H1 (cell line): ENCODE measurements at regions not wholly inside any gene's neighbourhood (a gene's known extent, or its start where the extent isn't known, plus 50 kb on each side); places are given as distances from the start of the nearest gene placed in this dataset.

Experiments used
- CTCF ChIA-PET: fragments of 300-600 bp; sonication (Branson Sonifier 250); formaldehyde crosslinking; loops from one replicate; lab custom pipeline; 2021; ENCODE audit not compliant: partially characterized antibody; lab: Charles Lee
- POLR2A ChIA-PET: fragments of 300-600 bp; sonication (Branson Sonifier 250); formaldehyde crosslinking; loops from one replicate; lab custom pipeline; 2021; ENCODE audit warnings: inconsistent platforms; ENCODE audit not compliant: partially characterized antibody; lab: Charles Lee
- DNase-seq, 2 experiments: peaks; one replicate each; pipeline versions ENCODE4 v3.0.0 to v3.0.0-alpha.2; 2010 to 2022; ENCODE audit warnings: low spot score in 2 of 2, low read depth in 1 of 2, mixed read lengths in 1 of 2
- FAIRE-seq: peaks from 2 replicates; lab custom pipeline; 2011; peaks lifted over from hg19 to GRCh38; lab: Jason Lieb, UNC
- H2AFZ ChIP-seq: 2 replicates; pipeline ENCODE4 v1.8.1; 2012; ENCODE audit warnings: low read length, inconsistent platforms
- H2AK5ac ChIP-seq: 2 replicates; pipeline ENCODE4 v1.6.1; 2013; ENCODE audit warnings: low read depth, low read length
- H2BK120ac ChIP-seq: replicated peaks from 2 replicates; pipeline ENCODE3; 2013; ENCODE audit warnings: low read depth, low read length, inconsistent platforms
- H2BK12ac ChIP-seq: 2 replicates; pipeline ENCODE4 v1.6.1; 2013; ENCODE audit warnings: low read depth, low read length
- H2BK15ac ChIP-seq: 2 replicates; pipeline ENCODE4 v1.6.1; 2013; ENCODE audit warnings: low read length
- H2BK20ac ChIP-seq: 2 replicates; pipeline ENCODE4 v1.6.1; 2013; ENCODE audit warnings: low read length
- H2BK5ac ChIP-seq: 2 replicates; pipeline ENCODE4 v1.6.1; 2013; ENCODE audit warnings: low read depth, low read length
- H3K14ac ChIP-seq: 2 replicates; pipeline ENCODE4 v1.6.1; 2013; ENCODE audit warnings: inconsistent platforms; ENCODE audit not compliant: insufficient read length
- H3K18ac ChIP-seq: 2 replicates; pipeline ENCODE4 v1.6.1; 2013; ENCODE audit warnings: low read length; ENCODE audit errors: extremely low read depth
- H3K23ac ChIP-seq: 2 replicates; pipeline ENCODE4 v1.6.1; 2013; ENCODE audit warnings: inconsistent platforms; ENCODE audit not compliant: insufficient read length
- H3K23me2 ChIP-seq: 2 replicates; pipeline ENCODE4 v1.6.1; 2013; ENCODE audit warnings: low read depth, low read length
- H3K27ac ChIP-seq: 2 replicates; pipeline ENCODE4 v1.6.1; 2011; ENCODE audit warnings: low read depth, low read length, inconsistent platforms
- H3K27me3 ChIP-seq, 4 experiments: replicated peaks in 1 of 4; 1 replicate in 1 of 4; 2 replicates in 3 of 4; pipeline versions ENCODE4 v1.6.1 to v1.8.1; 2011 to 2013; ENCODE audit warnings: low read length in 3 of 4, mild to moderate bottlenecking in 3 of 4, inconsistent platforms in 2 of 4, mixed read lengths in 2 of 4, moderate library complexity in 1 of 4; ENCODE audit not compliant: control insufficient read depth in 3 of 4, insufficient read depth in 3 of 4; ENCODE audit errors: extremely low read depth in 1 of 4
- H3K36me3 ChIP-seq, 4 experiments: 2 replicates each; pipeline versions ENCODE4 v1.6.1 to v1.8.1; 2011 to 2013; ENCODE audit warnings: mild to moderate bottlenecking in 4 of 4, low read length in 3 of 4, moderate library complexity in 2 of 4, control low read depth in 1 of 4, inconsistent platforms in 1 of 4; ENCODE audit not compliant: insufficient read depth in 4 of 4, control insufficient read depth in 2 of 4
- H3K4ac ChIP-seq: replicated peaks from 2 replicates; pipeline ENCODE3; 2013; ENCODE audit warnings: low read length, low read depth, mixed read lengths, inconsistent platforms; ENCODE audit not compliant: insufficient read length
- H3K4me1 ChIP-seq, 4 experiments: replicated peaks in 1 of 4; 1 replicate in 1 of 4; 2 replicates in 3 of 4; pipeline versions ENCODE4 v1.6.1 to v1.8.1; 2011 to 2013; ENCODE audit warnings: low read length in 3 of 4, inconsistent platforms in 2 of 4, mixed read lengths in 1 of 4; ENCODE audit not compliant: insufficient read depth in 4 of 4, control insufficient read depth in 3 of 4
- H3K4me2 ChIP-seq, 2 experiments: 2 replicates each; pipeline versions ENCODE4 v1.6.1 to v1.8.1; 2011 to 2013; ENCODE audit warnings: low read depth in 2 of 2, low read length in 2 of 2, control low read depth in 1 of 2, inconsistent platforms in 1 of 2, mild to moderate bottlenecking in 1 of 2; ENCODE audit not compliant: insufficient read depth in 1 of 2
- H3K4me3 ChIP-seq, 4 experiments: fragments of 200-600, 300-600 bp in 1 of 4; sonication (generic), shearing (Covaris generic), sonication (Bioruptor Twin) in 1 of 4; 2 replicates each; pipeline versions ENCODE4 v1.5.1 to v1.8.1; 2011 to 2016; ENCODE audit warnings: low read length in 4 of 4, low read depth in 3 of 4, control low read depth in 2 of 4, inconsistent platforms in 2 of 4, mild to moderate bottlenecking in 2 of 4, mixed read lengths in 1 of 4, moderate library complexity in 1 of 4; ENCODE audit not compliant: insufficient read depth in 2 of 4; ENCODE audit errors: extremely low read depth in 1 of 4
- H3K56ac ChIP-seq: replicated peaks from 2 replicates; pipeline ENCODE3; 2013; ENCODE audit warnings: low read depth, mild to moderate bottlenecking, mixed read lengths, low read length, inconsistent platforms; ENCODE audit not compliant: insufficient read length
- H3K79me1 ChIP-seq: 2 replicates; pipeline ENCODE4 v1.6.1; 2013; ENCODE audit warnings: low read depth, low read length, control low read depth
- H3K79me2 ChIP-seq, 2 experiments: 2 replicates each; pipeline versions ENCODE4 v1.6.1 to v1.8.1; 2012 to 2013; ENCODE audit warnings: low read length in 2 of 2, mild to moderate bottlenecking in 2 of 2, inconsistent platforms in 1 of 2; ENCODE audit not compliant: insufficient read depth in 2 of 2, control insufficient read depth in 1 of 2
- H3K9ac ChIP-seq, 4 experiments: replicated peaks in 1 of 4; 1 replicate in 1 of 4; 2 replicates in 3 of 4; pipeline versions ENCODE4 v1.6.1 to v1.8.1; 2011 to 2013; ENCODE audit warnings: low read depth in 3 of 4, low read length in 3 of 4, control low read depth in 2 of 4, mild to moderate bottlenecking in 2 of 4, moderate library complexity in 2 of 4, inconsistent platforms in 1 of 4; ENCODE audit errors: extremely low read depth in 1 of 4
- H3K9me3 ChIP-seq, 2 experiments: 2 replicates each; pipeline versions ENCODE4 v1.6.1 to v1.8.1; 2012 to 2013; ENCODE audit warnings: mild to moderate bottlenecking in 2 of 2, moderate library complexity in 2 of 2, control low read depth in 1 of 2, inconsistent platforms in 1 of 2, low read depth in 1 of 2, low read length in 1 of 2, mixed read lengths in 1 of 2; ENCODE audit not compliant: insufficient read depth in 2 of 2
- H4K20me1 ChIP-seq, 2 experiments: replicated peaks in 1 of 2; 2 replicates each; pipeline versions ENCODE3 to v1.8.1; 2011 to 2013; ENCODE audit warnings: inconsistent platforms in 2 of 2, low read length in 2 of 2, mild to moderate bottlenecking in 1 of 2; ENCODE audit not compliant: insufficient read depth in 2 of 2, control insufficient read depth in 1 of 2
- H4K5ac ChIP-seq: 2 replicates; pipeline ENCODE4 v1.6.1; 2013; ENCODE audit warnings: low read length, low read depth, mixed read lengths, inconsistent platforms; ENCODE audit not compliant: insufficient read length
- H4K8ac ChIP-seq: 2 replicates; pipeline ENCODE4 v1.8.0; 2013; ENCODE audit warnings: mild to moderate bottlenecking, moderate library complexity, low read length, inconsistent platforms; ENCODE audit not compliant: insufficient read depth; ENCODE audit errors: extremely low read depth
- H4K91ac ChIP-seq: replicated peaks from 2 replicates; pipeline ENCODE3; 2013; ENCODE audit warnings: low read length, mixed read lengths, inconsistent platforms; ENCODE audit not compliant: insufficient read length
- ATF2 ChIP-seq: IDR thresholded peaks from 2 replicates; pipeline ENCODE4 v1.6.1; 2012; ENCODE audit warnings: low read length, inconsistent platforms
- CBX5 ChIP-seq: fragments of 300-800, 300-1000 bp; sonication (generic); IDR thresholded peaks from 2 replicates; pipeline ENCODE4 v1.7.1; 2016; ENCODE audit warnings: antibody characterized with exemption, low read length, low read depth
- EGR1 ChIP-seq: IDR thresholded peaks from 2 replicates; pipeline ENCODE4 v1.6.1; 2011; ENCODE audit warnings: low read depth, low read length, borderline replicate concordance
- HDAC2 ChIP-seq, 2 experiments: fragments of 300-600 bp in 1 of 2; sonication (generic) in 1 of 2; IDR thresholded peaks; 2 replicates each; pipeline ENCODE4 v1.6.1; 2011 to 2012; ENCODE audit warnings: low read depth in 2 of 2, low read length in 2 of 2, mild to moderate bottlenecking in 2 of 2, moderate library complexity in 2 of 2, borderline replicate concordance in 1 of 2, inconsistent platforms in 1 of 2
- HDAC6 ChIP-seq: IDR thresholded peaks from one replicate; pipeline ENCODE4 v1.7.1; 2012; ENCODE audit warnings: low read depth, mild to moderate bottlenecking, inconsistent platforms, low read length, moderate library complexity
- JUN ChIP-seq: IDR thresholded peaks from 2 replicates; pipeline ENCODE4 v1.6.1; 2011; ENCODE audit warnings: low read depth, mild to moderate bottlenecking, improper control_type of control experiment, low read length
- KDM4A ChIP-seq: IDR thresholded peaks from one replicate; pipeline ENCODE4 v1.7.1; 2012; ENCODE audit warnings: low read depth, mild to moderate bottlenecking, moderate library complexity, low read length, inconsistent platforms; ENCODE audit not compliant: severe bottlenecking
- POLR2AphosphoS5 ChIP-seq: IDR thresholded peaks from 2 replicates; pipeline ENCODE4 v1.6.1; 2011; ENCODE audit warnings: low read depth, low read length
- SAP30 ChIP-seq: fragments of 300-600 bp; sonication (generic); IDR thresholded peaks from 2 replicates; pipeline ENCODE4 v1.7.1; 2012; ENCODE audit warnings: low read length, moderate library complexity, mild to moderate bottlenecking, inconsistent platforms; ENCODE audit not compliant: insufficient read depth, insufficient replicate concordance
- SIRT6 ChIP-seq: IDR thresholded peaks from one replicate; pipeline ENCODE4 v1.7.1; 2012; ENCODE audit warnings: low read length, inconsistent platforms
- SUZ12 ChIP-seq: fragments of 200-600 bp; sonication (generic); IDR thresholded peaks from 2 replicates; pipeline ENCODE4 v1.6.1; 2012; ENCODE audit warnings: mild to moderate bottlenecking, inconsistent platforms, low read length, moderate library complexity, mixed read lengths
- USF2 ChIP-seq: IDR thresholded peaks from 2 replicates; pipeline ENCODE4 v1.6.1; 2011; ENCODE audit warnings: low read length, improper control_type of control experiment
- WGBS, 2 experiments: shearing (Covaris generic) in 1 of 2; methylation state at CpG; one replicate each; pipeline versions ENCODE4 v1.1.6 to v1.1.7; 2013 to 2015; ENCODE audit warnings: low lambda C conversion rate in 2 of 2, mixed read lengths in 2 of 2, inconsistent platforms in 1 of 2, low coverage in 1 of 2, missing lambda C conversion rate in 1 of 2; ENCODE audit not compliant: insufficient replicate concordance in 2 of 2, insufficient coverage in 1 of 2, insufficient read length in 1 of 2; ENCODE audit errors: extremely low coverage in 1 of 2, missing lambda C conversion rate in 1 of 2; 5-methylcytosine and 5-hydroxymethylcytosine counted together

DNA sequence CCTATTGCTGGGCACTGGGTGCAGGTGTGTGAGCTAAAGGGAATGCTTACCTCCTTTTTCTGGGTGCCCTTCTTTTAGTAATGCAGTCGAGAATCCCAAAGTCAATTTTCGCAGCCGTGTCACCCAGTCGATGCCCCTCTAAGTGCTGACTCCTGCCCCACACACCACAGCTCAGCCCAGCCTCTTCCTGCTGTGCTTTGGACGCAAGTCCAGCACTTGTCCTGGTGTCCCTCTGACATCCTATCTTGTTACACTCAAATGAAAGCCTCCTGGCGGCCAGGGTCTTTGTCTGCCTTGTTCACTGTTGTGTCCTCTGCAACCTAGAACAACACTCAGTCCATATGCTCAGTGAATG, 58.5 kb upstream of the RUNX3 start:
- CTCF ChIA-PET = interaction anchor here (0.9 to 1.1 kb wide), 3 partner anchors 19 to 141 kb away, joined by 3 read pairs; no protein-coding TSS in a partner anchor
- Histone ChIP-seq H2BK5ac (no peak overlapping the region), H3K23me2 (no peaks in the 10 kb centered on the region), H3K27me3 (no peaks in the 10 kb centered on the region), H3K56ac (no peak overlapping the region), H3K18ac (no peak overlapping the region), H3K36me3 (no peaks in the 10 kb centered on the region), H4K91ac (no peak overlapping the region), H2AK5ac (no peak overlapping the region), H3K27ac (no peak overlapping the region), H2BK120ac (no peak overlapping the region), H2AFZ (no peak overlapping the region), H3K23ac (no peak overlapping the region), H4K20me1 (no peaks in the 10 kb centered on the region), H3K9me3 (no peaks in the 10 kb centered on the region), H3K4me1 (0 out of 7 replicates have a peak, but pooled peaks cover 0 to 2% (median 0%) of the 10 kb centered on the region in 4 experiments), H3K79me2 (no peaks in the 10 kb centered on the region), H2BK15ac (no peak overlapping the region), H2BK12ac (no peak overlapping the region), H3K9ac (no peak overlapping the region), H3K4ac (no peak overlapping the region), H4K5ac (no peak overlapping the region), H3K79me1 (no peaks in the 10 kb centered on the region), H2BK20ac (no peak overlapping the region), H3K4me3 (no peak overlapping the region), H4K8ac (no peak overlapping the region), H3K14ac (no peak overlapping the region), H3K4me2 (no peak overlapping the region)
- DNase-seq (no peak), FAIRE-seq (no peak)
- POLR2A ChIA-PET = interaction anchor here (0.8 kb wide), 1 partner anchor 15 kb away, joined by 3 read pairs; no protein-coding TSS in a partner anchor
- WGBS, 2 experiments = 91% methylated on average over 6 of the region's 6 CpGs; no CpG with 5 or more reads in 1 of the 2 experiments
- TF ChIP-seq SUZ12 (no peak), KDM4A (no peak), SIRT6 (no peak), EGR1 (no peak), USF2 (no peak), SAP30 (no peak), CBX5 (no peak), HDAC2 (IDR thresholded peaks at IDR 0.05; ENCODE audit: borderline replicate concordance in 1 of 2, low read depth in 2 of 2, low read length in 2 of 2) (no peak), JUN (no peak), HDAC6 (no peak), POLR2AphosphoS5 (no peak), ATF2 (no peak)
